22Rv1 (cell line): ENCODE measurements at regions not wholly inside any gene's neighbourhood (a gene's known extent, or its start where the extent isn't known, plus 50 kb on each side); places are given as distances from the start of the nearest gene placed in this dataset.

Experiments used
- CTCF ChIP-seq: fragments of 450-650 bp; IDR thresholded peaks from 2 replicates; pipeline ENCODE4 v1.5.1; 2017; ENCODE audit warnings: mild to moderate bottlenecking
- ZFX ChIP-seq: fragments of 450-650 bp; IDR thresholded peaks from 2 replicates; pipeline ENCODE4 v1.6.1; 2017; ENCODE audit warnings: antibody characterized with exemption, borderline replicate concordance

- no peak for TF ChIP-seq CTCF
- no peak for TF ChIP-seq ZFX
Measured at GRCh38 chr7:69429911-69430383, 168.3 kb upstream of the AUTS2 start.
